HG03196 (cell line): ENCODE measurements at regions not wholly inside any gene's neighbourhood (a gene's known extent, or its start where the extent isn't known, plus 50 kb on each side); places are given as distances from the start of the nearest gene placed in this dataset.

Experiments used
- ATAC-seq: cut with Tn5 transposase; IDR thresholded peaks from one replicate; pipeline ENCODE4 v1.9.1; 2021; ENCODE audit not compliant: unreplicated experiment

DNA sequence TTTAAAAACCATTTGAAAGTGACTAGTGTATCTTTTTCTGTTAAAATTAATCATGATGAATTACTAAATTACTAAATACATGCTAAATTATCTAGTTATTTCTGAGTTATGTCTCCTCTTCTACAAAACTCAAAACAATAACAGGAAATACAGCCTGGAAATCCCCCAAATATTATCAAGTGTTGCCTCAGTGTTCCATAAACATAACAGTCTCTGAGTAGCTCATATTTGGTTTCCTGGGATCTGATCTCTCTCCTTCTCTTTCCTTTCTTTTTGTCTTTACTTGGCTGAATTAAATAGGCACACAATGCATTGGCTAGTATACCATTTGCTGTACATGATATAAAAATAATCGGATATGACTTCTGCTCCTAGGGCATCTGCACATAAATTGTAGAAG lies 277.6 kb upstream of the IGFBP3 start:
- ATAC-seq, result no peak

DNA sequence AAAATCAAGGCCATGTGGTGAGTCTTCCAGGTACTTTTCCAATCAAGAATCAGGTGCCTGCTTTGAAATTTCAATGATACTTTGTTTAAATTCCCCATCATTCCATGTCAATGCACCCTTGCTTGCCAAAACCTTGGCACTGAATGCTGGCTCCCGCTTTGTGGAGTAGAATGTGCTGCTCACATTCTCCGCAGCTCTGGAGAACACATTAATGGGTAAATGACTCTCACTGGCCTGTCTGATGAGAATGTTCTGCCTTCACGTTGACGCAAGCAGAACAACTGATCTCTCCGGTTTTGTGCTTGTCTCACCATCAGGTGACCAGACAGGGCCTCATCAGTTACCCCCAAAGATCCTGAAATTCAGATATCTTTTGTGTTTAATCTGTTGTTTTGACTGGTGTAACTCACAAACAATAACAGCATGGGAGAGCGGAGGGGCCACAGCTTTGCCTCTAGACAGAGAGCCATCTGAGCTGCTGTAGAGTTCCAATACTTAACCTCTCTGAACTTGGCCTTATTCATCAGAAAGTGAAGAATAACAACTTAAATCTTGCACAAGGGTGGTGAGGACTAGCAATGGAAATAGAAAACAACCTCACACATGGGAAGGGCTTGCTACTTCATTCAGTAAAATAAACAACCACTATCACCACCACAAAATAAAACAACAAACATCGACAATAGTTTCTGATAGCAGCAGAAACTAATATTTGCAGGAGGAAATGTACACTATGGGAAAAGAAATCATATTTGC lies 276.9 kb upstream of the IGFBP3 start:
- ATAC-seq, result no peak

DNA sequence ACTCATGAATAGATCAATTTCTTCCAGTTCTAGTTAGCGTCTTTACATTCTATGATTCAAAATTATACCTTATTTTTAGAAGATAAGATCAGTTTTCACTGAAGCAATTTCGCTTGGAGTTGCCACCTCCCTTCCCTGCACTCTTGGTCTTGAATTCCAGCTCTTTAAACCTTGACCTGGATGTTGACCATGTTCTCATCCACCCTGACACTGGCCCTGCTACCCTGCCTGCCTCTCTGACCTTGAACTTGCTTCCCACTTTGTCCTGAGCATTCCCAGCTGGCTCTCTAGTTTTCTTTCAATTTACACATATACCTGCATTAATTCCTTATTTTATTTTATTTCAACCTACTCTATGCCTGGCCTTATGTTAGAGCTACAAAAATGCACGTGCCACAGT lies 274.9 kb upstream of the IGFBP3 start:
- no peak for ATAC-seq

DNA sequence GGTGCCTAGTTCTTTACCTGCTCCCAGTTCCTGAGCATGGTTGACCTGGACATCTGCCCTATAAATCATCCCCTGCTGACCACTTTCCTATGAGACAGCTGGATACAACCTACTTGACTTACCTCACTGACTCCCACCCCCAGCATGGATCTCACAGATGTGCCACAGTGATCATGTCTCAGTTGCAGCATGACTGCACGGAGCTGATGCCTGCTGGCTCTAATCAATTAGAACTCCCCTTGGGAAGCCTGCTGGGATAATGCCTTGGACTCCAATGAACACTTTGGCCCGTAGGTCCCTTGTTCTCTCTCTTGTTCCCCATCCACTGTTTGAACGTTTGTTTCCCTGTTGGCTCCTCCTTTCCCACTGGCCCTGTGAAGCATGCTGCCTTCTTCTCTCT lies 271.2 kb upstream of the IGFBP3 start:
- ATAC-seq, result no peak

DNA sequence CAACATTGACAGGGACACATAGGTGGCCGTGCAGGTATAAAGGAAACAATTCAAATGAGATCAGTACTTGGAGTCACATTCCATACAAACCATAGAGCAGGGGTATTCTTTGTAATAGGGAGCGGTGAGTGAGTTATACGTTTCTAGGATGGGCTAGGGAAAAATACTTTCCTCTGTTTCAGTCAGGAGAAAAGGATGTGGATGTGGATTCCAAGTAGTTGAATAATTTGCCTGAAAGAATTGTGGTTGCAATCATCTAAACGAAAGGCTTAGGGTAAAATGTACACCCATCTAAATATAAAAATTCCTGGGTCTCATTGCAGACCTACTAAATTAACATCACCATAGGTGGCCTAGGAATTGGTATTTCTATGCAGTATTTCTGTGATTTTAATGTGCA lies 270.7 kb upstream of the IGFBP3 start:
- ATAC-seq, result no peak

DNA sequence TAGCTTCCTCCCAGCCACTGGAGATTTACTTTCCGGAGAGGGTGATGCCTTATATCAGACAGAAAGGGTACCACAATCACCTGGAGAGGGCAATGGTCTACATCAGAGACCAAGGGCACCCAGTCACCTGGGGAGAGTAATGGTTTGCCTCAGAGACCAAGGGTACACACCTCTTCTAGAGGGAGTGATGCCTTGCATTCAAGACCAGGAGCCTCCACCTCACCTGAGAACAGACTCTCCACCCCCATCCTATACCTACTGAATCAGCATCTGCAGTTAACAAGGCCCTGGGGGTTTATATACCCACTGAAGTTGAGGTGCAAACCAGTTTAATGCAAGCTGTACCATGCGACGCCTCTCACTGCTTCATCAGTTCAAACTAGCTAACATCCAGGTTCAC lies 270.2 kb upstream of the IGFBP3 start:
- no peak for ATAC-seq

DNA sequence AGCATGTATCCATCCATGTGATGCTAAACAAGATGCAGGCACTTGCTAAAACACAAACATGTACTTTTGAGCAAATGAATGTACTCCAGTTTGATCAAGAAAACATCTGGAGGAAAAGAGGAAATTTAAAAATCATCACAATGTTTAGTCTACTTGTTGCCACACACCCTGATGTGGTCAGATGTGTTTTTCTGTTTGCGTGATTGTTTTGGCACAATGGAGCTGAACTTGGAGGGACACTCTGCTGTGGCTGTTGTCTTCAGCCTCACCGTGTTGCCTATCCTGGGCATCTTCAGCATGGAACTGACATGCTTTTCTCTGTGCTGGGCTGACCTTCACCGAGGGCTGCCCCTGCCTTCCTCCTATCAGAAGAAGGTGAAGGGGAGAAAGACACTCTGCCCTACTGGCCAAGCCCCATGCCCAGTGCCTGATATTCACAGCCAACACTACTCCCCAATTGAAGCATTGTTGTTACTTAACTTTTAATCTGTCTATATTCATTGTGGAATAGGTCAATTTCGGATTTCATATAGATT lies 268.3 kb upstream of the IGFBP3 start:
- no peak for ATAC-seq

DNA sequence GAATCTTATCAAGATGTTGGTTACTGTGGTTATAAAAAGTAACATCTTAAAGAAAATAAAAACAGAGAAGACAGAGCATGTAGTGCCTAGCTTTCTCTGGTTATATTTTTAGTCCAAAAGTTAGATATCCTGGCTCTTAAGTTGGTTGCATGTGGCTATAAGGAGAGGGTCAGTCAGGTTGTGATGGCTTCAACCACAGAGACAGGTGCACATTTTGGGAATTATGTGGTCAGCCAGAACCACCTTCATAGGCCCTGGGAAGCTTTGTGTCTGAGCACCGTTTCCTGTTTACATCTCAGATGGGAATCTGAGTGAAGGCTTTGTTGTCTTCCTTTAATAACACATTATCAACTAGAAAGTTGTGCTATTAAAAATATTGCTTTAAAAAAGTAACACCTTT lies 265.1 kb upstream of the IGFBP3 start:
- ATAC-seq, result no peak

DNA sequence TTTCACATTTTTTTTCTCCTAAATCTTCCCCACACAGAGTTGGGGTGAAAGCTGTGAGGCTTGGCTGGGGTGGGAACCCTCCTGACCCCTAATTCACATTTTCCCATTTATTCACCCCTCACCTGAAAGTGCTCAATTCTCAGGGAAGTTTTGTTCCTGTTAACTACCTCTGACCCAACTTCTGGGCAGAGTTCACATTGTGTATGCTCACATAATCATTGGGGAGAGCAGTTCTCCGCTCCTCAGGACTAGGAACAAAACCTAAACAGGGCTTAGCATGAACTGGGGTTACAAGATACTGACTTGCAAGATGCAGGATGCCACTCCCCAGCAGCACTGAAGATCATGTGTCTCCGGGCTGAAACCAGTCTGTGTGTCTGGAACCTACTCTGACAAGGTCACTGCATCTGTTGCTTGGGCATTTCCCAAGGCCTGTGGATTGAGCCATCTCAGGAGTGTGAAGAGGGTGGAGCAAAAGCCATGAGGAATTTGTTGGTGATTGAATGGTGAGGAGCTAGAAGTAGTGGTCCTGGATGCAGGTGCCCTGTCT lies 258.1 kb upstream of the IGFBP3 start:
- ATAC-seq, result no peak

DNA sequence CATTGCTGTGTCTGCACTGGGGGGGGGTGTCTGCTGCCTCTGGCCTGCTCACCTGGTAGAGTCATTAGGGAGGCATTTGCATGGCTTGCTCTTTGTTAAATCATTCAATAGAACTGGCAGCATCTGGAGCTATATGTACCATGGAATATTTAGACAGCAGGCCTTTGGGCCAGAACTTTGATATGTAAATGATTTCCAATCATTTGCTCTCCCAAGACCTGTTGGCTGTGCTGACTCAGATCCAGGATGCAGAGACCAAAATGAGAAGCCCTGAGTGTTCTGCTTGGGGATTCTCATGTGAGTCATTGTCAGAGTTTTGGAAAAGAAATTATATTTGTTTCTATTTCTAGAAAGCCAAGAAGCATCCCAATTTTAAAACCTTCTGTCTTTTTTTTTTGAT lies 257.6 kb upstream of the IGFBP3 start:
- ATAC-seq, result no peak

DNA sequence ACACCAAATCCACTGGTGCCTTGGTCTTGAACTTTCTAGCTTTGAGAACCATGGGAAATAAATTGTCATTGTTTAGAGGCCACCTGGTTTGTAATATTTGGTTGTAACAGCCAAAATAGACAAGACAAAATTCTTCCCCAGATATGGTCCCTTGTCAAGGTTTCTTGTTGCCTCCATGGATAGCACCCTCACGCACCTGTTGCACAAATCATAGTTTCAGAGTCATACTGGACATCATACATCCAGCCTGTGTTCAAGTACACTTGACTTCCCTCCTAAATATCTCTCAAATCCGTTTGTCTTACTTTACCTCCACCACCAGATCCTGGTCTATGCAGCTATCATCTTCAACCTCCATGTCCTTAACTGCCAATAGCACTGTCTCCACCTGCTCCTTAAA lies 256.7 kb upstream of the IGFBP3 start:
- no peak for ATAC-seq

DNA sequence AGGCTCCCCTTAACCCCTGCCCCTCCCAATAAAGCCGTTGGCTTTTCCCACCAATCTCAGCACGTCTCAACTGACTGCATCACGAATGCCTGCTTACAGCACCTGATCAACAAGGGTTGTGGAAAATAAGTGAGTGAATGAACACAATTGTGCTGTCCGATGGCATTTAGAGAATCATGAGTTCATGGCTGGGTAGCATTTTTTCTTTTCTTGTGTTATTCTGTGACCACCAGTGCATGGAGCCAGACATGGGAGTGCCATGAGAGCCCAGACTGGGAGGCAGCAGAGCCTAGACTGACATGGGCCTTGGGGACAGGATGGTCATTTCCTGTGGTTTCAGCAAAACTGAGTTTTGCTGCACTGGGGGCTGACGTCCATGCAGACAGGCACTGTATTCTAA lies 254.1 kb upstream of the IGFBP3 start:
- no peak for ATAC-seq

DNA sequence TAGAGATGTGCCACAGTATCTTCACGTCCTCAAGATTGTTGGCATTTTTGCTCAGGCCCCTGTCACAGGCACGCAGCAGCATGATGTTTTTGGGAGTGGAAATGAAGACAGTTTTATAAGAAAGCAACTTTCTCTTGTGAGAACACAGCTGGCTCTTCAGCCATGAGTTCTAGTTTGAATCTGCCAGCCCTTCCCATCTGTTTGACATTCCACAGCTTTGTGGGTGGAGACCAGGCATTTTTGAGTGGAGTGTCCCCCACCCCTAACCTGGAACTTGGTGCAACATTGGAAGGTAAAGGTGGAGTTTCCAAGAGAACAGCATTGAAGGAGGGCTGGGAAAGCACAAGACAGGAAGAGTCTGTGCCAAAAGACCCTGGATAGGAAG lies 253.1 kb upstream of the IGFBP3 start:
- no peak for ATAC-seq

DNA sequence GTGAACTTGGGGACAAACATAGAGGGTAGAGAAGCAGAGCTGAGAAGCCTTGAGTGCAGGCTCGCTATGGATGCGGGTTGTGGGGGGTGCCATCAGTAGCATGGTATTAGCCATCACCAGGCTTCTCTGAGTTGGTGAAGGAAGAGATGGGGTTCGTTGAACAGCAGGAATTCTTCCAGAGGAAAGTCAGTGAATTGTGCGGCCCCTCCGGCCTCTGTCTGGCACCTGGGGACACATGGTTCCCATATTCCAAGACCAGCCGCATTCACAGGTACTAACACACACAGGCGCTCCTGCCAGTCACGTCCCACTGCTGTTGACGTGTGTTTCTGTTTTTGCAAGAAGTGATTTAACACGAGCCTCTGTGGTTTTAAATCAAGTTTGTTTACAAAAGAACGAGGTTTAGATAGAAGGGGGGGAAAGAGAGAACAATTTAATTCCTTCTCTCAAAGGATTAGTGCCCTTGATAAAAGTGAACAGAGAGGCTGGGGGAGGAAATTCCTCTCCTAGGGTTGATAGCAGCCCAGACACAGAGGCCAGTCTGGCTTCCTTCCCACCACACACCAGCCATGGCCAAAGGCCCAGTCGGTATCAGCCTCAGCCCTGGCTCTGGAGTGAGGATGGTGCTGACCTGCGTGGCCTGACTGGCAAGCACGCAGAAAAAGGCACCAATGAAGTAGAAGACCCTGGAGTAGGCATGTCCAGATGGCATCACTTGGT lies 252.6 kb upstream of the IGFBP3 start:
- no peak for ATAC-seq

DNA sequence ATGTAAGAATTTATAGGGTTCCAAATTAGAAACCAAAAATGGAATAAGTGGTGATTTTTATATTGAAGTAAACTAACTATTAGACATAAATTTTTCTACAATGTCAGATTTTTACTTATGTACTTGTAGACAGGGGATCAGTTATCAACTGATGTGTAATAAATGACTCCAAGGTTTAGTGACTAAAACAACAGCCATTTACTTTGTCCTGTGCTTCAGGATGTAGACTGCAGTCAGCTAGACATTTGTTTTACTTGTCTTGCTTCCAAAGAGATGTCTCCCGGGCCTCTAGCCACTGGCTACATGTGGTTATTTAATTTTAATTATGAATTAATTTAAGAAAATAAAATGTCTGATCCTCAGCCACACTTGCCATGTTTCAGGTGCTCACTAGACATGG lies 249.7 kb upstream of the IGFBP3 start:
- no peak for ATAC-seq

DNA sequence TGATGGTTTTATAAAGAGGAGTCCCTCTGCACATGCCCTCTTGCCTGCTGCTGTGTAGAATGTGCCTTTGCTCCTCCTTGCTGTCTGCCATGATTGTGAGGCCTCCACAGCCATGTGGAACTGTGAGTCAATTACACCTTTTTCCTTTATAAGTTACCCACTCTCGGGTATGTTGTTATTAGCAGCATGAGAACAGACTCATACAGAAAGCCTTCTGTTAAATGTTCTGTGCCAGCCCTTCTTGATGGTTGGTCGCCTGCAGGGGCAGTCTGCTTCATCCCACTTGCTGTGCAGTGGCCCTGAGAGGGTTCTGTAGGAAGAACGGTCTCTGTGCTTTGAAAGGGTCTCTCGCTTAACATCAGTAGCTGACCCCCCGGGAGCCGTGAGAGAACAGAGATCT lies 248.9 kb upstream of the IGFBP3 start:
- no peak for ATAC-seq

DNA sequence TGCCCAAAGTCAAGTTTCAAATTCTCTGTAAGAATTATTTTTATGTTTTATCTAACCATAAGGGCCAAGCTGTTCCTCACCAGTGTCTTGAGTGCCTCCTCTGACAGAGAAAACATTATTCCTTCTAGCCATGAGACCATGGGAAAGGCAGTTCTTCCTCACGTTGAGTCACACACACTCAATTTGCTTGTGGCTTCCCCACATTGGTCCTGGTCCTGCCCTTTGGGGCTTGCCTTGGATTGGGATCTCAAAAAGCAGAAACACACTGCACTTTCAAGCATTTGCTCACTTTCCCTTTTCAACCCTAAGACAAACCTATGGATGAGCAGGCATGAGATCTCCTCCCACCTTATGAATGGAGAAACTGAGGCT lies 248.3 kb upstream of the IGFBP3 start:
- ATAC-seq, result no peak

DNA sequence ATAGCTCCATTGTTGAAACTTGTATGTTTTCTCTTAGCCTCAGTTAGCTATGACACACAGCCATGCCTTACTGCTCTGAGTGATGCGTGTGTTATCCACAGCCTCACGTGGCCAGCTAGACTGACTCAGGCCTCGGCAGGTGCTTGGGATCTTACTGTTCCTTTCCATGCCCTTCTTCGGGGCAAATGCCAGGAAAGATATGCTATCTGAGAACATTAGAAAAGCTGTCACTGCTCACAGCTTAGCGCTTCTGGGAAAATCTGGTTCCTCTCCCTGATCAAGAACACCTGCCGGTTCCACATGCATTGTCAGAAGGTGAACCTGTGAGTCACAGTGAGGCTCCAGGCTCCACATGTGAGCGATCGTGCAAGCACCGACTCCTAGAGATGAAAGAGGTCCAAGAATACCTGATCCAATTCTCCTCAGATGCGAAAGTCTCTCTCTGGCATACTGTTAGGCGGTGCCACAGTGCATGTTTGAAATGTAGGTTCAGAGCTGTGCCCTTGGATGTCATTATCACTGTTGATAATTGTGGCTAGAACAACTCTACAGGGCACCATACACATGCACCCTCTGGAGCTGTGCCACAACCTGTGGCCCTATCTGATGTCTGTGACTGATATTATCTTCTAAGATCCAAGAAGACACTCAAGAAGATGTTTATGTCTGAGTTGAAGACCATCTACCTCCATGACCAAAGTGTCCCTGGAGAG lies 247.8 kb upstream of the IGFBP3 start:
- no peak for ATAC-seq

DNA sequence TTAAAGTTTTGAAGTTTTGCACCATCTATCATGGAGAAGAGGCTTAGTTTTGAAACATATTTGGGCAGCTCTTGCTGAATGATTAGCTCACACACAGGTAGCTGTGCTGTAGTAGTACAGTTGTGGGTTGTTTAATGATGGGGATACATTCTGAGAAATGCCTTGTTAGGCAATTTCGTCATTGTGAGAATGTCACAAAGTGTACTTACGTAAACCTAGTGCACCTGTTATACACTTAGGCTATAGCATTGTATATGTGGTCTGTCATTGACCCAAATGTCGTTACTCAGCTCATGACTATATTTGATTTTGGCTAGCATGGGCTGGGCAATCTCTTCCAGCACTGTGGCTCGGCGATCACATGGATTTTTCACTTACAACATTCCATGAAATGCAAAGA lies 247.2 kb upstream of the IGFBP3 start:
- ATAC-seq, result no peak

DNA sequence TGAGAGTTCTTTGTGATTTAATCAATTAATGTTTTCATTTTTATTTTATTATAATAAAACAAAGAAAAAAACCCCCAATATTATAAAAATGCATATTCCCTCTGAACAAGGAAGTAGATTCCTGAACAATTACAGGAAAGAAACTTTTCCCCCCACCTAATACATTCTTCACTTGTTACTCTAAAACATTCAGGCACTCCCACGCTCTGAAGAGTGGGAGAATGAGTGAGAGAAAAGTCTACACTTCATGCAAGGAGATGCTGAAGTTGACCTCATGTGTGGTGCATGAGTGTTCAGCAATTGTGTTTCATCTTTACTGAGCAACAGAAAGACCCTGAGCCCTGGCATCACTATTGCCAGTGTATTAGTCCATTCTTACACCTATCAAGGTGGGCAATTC lies 244.2 kb upstream of the IGFBP3 start:
- ATAC-seq, result no peak

DNA sequence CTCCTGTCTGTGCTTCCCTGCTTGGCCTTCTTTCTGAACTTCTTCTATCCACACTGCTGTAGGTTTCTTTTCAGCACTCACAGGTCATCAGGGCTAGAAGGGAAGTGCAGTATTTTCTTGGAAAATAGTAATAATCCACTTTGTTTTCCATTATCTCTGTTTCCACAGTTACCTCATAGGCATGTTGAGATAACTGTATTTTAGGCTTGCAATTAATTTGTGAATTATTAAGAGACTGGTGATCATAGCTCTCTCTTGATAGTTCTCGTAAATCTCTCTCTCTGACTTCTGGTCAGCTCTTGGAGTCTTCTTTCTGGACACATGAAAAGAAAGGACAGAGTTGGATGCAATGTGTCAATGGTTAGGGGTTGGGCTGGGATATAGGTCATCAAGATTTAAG lies 243.6 kb upstream of the IGFBP3 start:
- ATAC-seq, result no peak

DNA sequence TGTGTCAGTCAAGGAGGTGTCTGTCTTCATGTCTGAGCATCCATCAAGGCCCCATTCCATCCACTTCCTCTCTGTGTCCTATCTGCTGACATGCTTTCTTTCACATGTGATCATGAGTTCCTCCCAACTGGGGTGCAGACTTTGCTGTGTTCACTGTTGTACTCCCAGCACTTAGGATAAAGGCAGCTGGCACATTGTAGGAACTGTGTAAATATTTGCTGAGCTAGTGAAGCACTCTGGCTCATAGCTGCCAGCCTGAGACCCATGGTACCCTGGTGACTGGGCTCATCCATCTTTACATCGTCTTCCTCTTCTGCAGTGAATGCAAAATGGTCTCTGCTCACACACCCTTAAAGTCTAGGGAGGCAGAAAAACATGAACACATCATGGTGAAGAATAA lies 242.2 kb upstream of the IGFBP3 start:
- ATAC-seq, result no peak
